GM12875 (cell line): ENCODE measurements at regions not wholly inside any gene's neighbourhood (a gene's known extent, or its start where the extent isn't known, plus 50 kb on each side); places are given as distances from the start of the nearest gene placed in this dataset.

ENCODE experiments used
- H3K4me3 ChIP-seq: one replicate; pipeline ENCODE4 v1.5.1; 2011; ENCODE audit warnings: low read depth, low read length, control low read depth
- TF ChIP-seq, protein P1 (sequence below): IDR thresholded peaks from 2 replicates; pipeline ENCODE4 v1.5.1; 2011; ENCODE audit warnings: low read depth, mild to moderate bottlenecking, control low read depth, inconsistent platforms, low read length, moderate library complexity, borderline replicate concordance; ENCODE audit not compliant: insufficient read depth

DNA sequence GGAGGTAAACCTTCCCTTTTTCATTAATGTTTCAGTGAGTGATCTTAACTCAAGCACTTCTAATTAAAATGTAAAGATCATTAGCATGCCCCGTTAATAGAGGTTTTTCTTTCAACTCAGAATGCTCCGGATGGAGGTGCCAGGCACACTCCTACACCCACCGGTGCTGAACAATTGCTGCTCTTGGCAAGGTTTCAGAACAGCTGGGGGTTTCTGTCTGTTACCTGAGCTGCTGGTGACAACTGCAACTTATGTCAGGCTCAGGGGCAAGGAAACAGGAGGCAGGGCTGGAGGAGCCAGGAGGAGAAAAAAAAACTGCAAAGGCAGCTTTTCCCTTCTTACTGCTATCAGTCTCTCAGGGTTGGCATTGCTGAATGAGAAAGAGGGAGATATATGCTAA lies 250.1 kb downstream of the DIPK2A start:
- TF ChIP-seq, protein P1, sequence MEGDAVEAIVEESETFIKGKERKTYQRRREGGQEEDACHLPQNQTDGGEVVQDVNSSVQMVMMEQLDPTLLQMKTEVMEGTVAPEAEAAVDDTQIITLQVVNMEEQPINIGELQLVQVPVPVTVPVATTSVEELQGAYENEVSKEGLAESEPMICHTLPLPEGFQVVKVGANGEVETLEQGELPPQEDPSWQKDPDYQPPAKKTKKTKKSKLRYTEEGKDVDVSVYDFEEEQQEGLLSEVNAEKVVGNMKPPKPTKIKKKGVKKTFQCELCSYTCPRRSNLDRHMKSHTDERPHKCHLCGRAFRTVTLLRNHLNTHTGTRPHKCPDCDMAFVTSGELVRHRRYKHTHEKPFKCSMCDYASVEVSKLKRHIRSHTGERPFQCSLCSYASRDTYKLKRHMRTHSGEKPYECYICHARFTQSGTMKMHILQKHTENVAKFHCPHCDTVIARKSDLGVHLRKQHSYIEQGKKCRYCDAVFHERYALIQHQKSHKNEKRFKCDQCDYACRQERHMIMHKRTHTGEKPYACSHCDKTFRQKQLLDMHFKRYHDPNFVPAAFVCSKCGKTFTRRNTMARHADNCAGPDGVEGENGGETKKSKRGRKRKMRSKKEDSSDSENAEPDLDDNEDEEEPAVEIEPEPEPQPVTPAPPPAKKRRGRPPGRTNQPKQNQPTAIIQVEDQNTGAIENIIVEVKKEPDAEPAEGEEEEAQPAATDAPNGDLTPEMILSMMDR = no peak
- no peak overlapping the region for H3K4me3 ChIP-seq

GRCh38 chr3:144229330-144229729 lies 257.7 kb downstream of the DIPK2A start:
- TF ChIP-seq, protein P1 = no peak

GRCh38 chr3:144229953-144230352 lies 258.3 kb downstream of the DIPK2A start:
- no peak overlapping the region for H3K4me3 ChIP-seq
- TF ChIP-seq, protein P1 = no peak

More at GRCh38 chr3:144229330-144229729, 257.7 kb downstream of the DIPK2A start:
- no peak overlapping the region for H3K4me3 ChIP-seq

- TF ChIP-seq, protein P1 = no peak
- H3K4me3 ChIP-seq = no peak overlapping the region
These were observed 263.9 kb downstream of the DIPK2A start for GRCh38 chr3:144235489-144235888.

GRCh38 chr3:144237351-144237750 lies 265.7 kb downstream of the DIPK2A start:
- no peak overlapping the region for H3K4me3 ChIP-seq
- TF ChIP-seq, protein P1 = no peak

GRCh38 chr3:144241404-144241803 lies 269.8 kb downstream of the DIPK2A start:
- H3K4me3 ChIP-seq = no peak overlapping the region
- TF ChIP-seq, protein P1 = no peak

DNA sequence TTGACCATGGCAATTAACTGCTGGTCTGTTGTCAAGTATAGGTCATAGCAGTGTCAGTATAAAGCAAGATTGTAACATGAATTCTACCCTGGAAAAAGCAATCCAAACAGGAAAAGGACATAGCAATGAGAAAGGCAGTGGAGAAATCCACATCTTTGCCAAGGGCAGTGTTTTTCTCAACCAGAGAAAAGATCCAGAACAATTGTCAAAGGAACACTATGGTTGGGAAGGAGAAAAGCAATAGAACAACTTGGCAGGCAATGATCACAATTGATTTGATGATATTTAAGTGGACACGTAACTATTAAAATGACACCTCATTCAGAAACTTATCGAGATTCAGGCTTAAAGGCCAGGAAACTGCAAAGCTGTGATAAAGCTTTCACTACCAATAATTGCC lies 271.1 kb downstream of the DIPK2A start:
- no peak overlapping the region for H3K4me3 ChIP-seq
- TF ChIP-seq, protein P1 = no peak
